HepG2 (cell line): ENCODE measurements at regions not wholly inside any gene's neighbourhood (a gene's known extent, or its start where the extent isn't known, plus 50 kb on each side); places are given as distances from the start of the nearest gene placed in this dataset.

Experiments
- ATAC-seq: fragments of 200-7000 bp; cut with Tn5 transposase; 3 replicates; pipeline ENCODE4 v1.9.1; 2020; ENCODE audit warnings: mild to moderate bottlenecking, moderate library complexity
- BruUV-seq: library from RNA; stranded (reverse); fragments of 400-500 nt; replicated peaks from 2 replicates; lab custom pipeline; 2021; lab: Mats Ljungman, UMichigan
- CTCF ChIA-PET: fragments of 300-600 bp; formaldehyde crosslinking; extraction: SDS; loops from one replicate; lab custom pipeline; 2021; ENCODE audit warnings: low total read pairs, inconsistent platforms, low intra/inter-chr PET ratio; lab: Yijun Ruan, JAX
- POLR2A ChIA-PET: fragments of 350-600 bp; sonication (Branson Sonifier 250); formaldehyde crosslinking; loops from one replicate; lab custom pipeline; 2020; ENCODE audit warnings: antibody characterized with exemption, inconsistent platforms; lab: Yijun Ruan, JAX
- DNase-seq: peaks from one replicate; pipeline ENCODE4 v3.0.0-alpha.2; 2015; ENCODE audit warnings: low spot score
- FAIRE-seq: peaks from 3 replicates; lab custom pipeline; 2011; peaks lifted over from hg19 to GRCh38; lab: Jason Lieb, UNC
- H2AFZ ChIP-seq: one replicate; pipeline ENCODE4 v1.6.1; 2011; ENCODE audit warnings: low read length, inconsistent platforms
- H3K27ac ChIP-seq: fragments of 300-600 bp; 3 replicates; pipeline ENCODE4 v1.8.0; 2011; ENCODE audit warnings: mixed run types, mild to moderate bottlenecking, mixed read lengths, low read length, inconsistent platforms; ENCODE audit not compliant: insufficient read depth; ENCODE audit errors: extremely low read length
- H3K27me3 ChIP-seq, 2 experiments: fragments of 200-600 bp in 1 of 2; 2 replicates in 1 of 2; 3 replicates in 1 of 2; pipeline versions ENCODE4 v1.6.0 to v1.8.0; 2011; ENCODE audit warnings: low read length in 2 of 2, mild to moderate bottlenecking in 2 of 2, moderate library complexity in 2 of 2, inconsistent platforms in 1 of 2; ENCODE audit not compliant: insufficient read depth in 2 of 2, control insufficient read depth in 1 of 2
- H3K36me3 ChIP-seq, 2 experiments: fragments of 200-600 bp in 1 of 2; replicated peaks in 1 of 2; 2 replicates in 1 of 2; 3 replicates in 1 of 2; pipeline versions ENCODE4 v1.5.1 to v1.8.0; 2011; ENCODE audit warnings: low read length in 2 of 2, inconsistent platforms in 1 of 2; ENCODE audit not compliant: insufficient read depth in 2 of 2, control insufficient read depth in 1 of 2
- H3K4me1 ChIP-seq: 2 replicates; pipeline ENCODE4 v1.5.1; 2012; ENCODE audit warnings: low read length, inconsistent platforms; ENCODE audit not compliant: insufficient read depth
- H3K4me2 ChIP-seq: 2 replicates; pipeline ENCODE4 v1.6.0; 2011; ENCODE audit warnings: low read depth, low read length, inconsistent platforms
- H3K4me3 ChIP-seq, 3 experiments: fragments of 200-600 bp in 1 of 3; sonication (generic), shearing (Covaris generic) in 1 of 3; replicated peaks in 1 of 3; 2 replicates each; pipeline ENCODE4 v1.5.1; 2011 to 2016; ENCODE audit warnings: low read length in 3 of 3, inconsistent platforms in 2 of 3, low read depth in 2 of 3, mild to moderate bottlenecking in 2 of 3, control low read depth in 1 of 3, mixed read lengths in 1 of 3; ENCODE audit not compliant: insufficient read depth in 1 of 3
- H3K79me2 ChIP-seq: one replicate; pipeline ENCODE4 v1.6.1; 2011; ENCODE audit warnings: low read length, inconsistent platforms; ENCODE audit not compliant: insufficient read depth
- H3K9ac ChIP-seq: 2 replicates; pipeline ENCODE4 v1.6.0; 2011; ENCODE audit warnings: mild to moderate bottlenecking, low read depth, low read length, inconsistent platforms; ENCODE audit not compliant: insufficient read depth
- H3K9me3 ChIP-seq: 2 replicates; pipeline ENCODE4 v1.5.1; 2012; ENCODE audit warnings: mild to moderate bottlenecking, low read length
- H4K20me1 ChIP-seq: 2 replicates; pipeline ENCODE4 v1.6.0; 2011; ENCODE audit warnings: inconsistent platforms, mild to moderate bottlenecking, low read length, moderate library complexity; ENCODE audit not compliant: insufficient read depth
- BRD4 ChIP-seq: sonication (generic); formaldehyde crosslinking; IDR thresholded peaks from 2 replicates; pipeline ENCODE4 v1.4.0; 2020; ENCODE audit warnings: missing genetic modification reagents
- HOXA5 ChIP-seq: sonication (generic); formaldehyde crosslinking; IDR thresholded peaks from 2 replicates; pipeline ENCODE4 v1.4.0; 2020; ENCODE audit warnings: missing genetic modification reagents
- KMT2A ChIP-seq: sonication (generic); formaldehyde crosslinking; IDR thresholded peaks from 2 replicates; pipeline ENCODE4 v1.4.0; 2020; ENCODE audit warnings: missing genetic modification reagents
- KMT2B ChIP-seq: IDR thresholded peaks from 2 replicates; pipeline ENCODE4 v1.6.1; 2016; ENCODE audit warnings: missing genetic modification reagents, missing compliant biosample characterization
- MIXL1 ChIP-seq: IDR thresholded peaks from 2 replicates; pipeline ENCODE4 v1.6.1; 2016
- MXI1 ChIP-seq: IDR thresholded peaks from 3 replicates; pipeline ENCODE4 v1.6.1; 2012; ENCODE audit warnings: low read depth, low read length, inconsistent platforms, borderline replicate concordance
- PHF5A ChIP-seq: IDR thresholded peaks from one replicate; pipeline ENCODE4 v1.6.1; 2018; ENCODE audit warnings: low read depth, missing genetic modification reagents; ENCODE audit not compliant: unreplicated experiment
- RELA ChIP-seq: sonication (generic); formaldehyde crosslinking; IDR thresholded peaks from 2 replicates; pipeline ENCODE4 v1.4.0; 2020; ENCODE audit warnings: missing genetic modification reagents
- RFXANK ChIP-seq: IDR thresholded peaks from 2 replicates; pipeline ENCODE4 v1.6.1; 2016
- SETDB1 ChIP-seq: sonication (generic); formaldehyde crosslinking; IDR thresholded peaks from 2 replicates; pipeline ENCODE4 v1.5.1; 2020; ENCODE audit warnings: missing genetic modification reagents, mild to moderate bottlenecking, borderline replicate concordance
- WIZ ChIP-seq: sonication (generic); formaldehyde crosslinking; IDR thresholded peaks from 2 replicates; pipeline ENCODE4 v1.5.1; 2020; ENCODE audit warnings: mild to moderate bottlenecking, missing genetic modification reagents
- XRCC5 ChIP-seq: fragments of 200-400 bp; formaldehyde crosslinking; optimal IDR thresholded peaks from 2 replicates; pipeline ENCODE3; 2017; ENCODE audit warnings: mild to moderate bottlenecking, low read length
- ZNF264 ChIP-seq: sonication (generic); formaldehyde crosslinking; IDR thresholded peaks from 2 replicates; pipeline ENCODE4 v1.4.0; 2020; ENCODE audit warnings: missing genetic modification reagents
- ZNF383 ChIP-seq: sonication (generic); formaldehyde crosslinking; IDR thresholded peaks from 2 replicates; pipeline ENCODE4 v1.4.0; 2020; ENCODE audit warnings: missing genetic modification reagents, mild to moderate bottlenecking, borderline replicate concordance
- ZNF550 ChIP-seq: sonication (generic); formaldehyde crosslinking; IDR thresholded peaks from 2 replicates; pipeline ENCODE4 v1.4.0; 2020; ENCODE audit warnings: mild to moderate bottlenecking, missing genetic modification reagents, borderline replicate concordance
- WGBS: methylation state at CpG from one replicate; pipeline ENCODE4 v1.1.6; 2017; ENCODE audit warnings: low lambda C conversion rate; 5-methylcytosine and 5-hydroxymethylcytosine counted together
- in situ Hi-C: cut with HindIII; loops from 2 replicates; pipeline ENCODE4 v1.10.0; 2017; ENCODE audit warnings: low pct_unique_long_range_greater_than_20kb; ENCODE audit not compliant: extremely low pct_ligation_motif_present
- intact Hi-C: fragments of 100-400 bp; cut with micrococcal nuclease; formaldehyde crosslinking; loops from one replicate; pipeline ENCODE4 v1.10.0; 2022; ENCODE audit not compliant: unreplicated experiment
- TF ChIP-seq, protein P1 (sequence below), 2 experiments: sonication (generic) in 1 of 2; formaldehyde crosslinking in 1 of 2; IDR thresholded peaks; 2 replicates each; pipeline versions ENCODE4 v1.4.0 to v1.6.1; 2018 to 2020; ENCODE audit warnings: missing genetic modification reagents in 2 of 2, borderline replicate concordance in 1 of 2, low read depth in 1 of 2, mild to moderate bottlenecking in 1 of 2, missing biosample characterization in 1 of 2
- TF ChIP-seq, protein P2 (sequence below): IDR thresholded peaks from 2 replicates; pipeline ENCODE4 v1.6.1; 2018; ENCODE audit warnings: missing genetic modification reagents
- TF ChIP-seq, protein P3 (sequence below): sonication (generic); formaldehyde crosslinking; IDR thresholded peaks from 2 replicates; pipeline ENCODE4 v1.5.1; 2020; ENCODE audit warnings: mild to moderate bottlenecking, missing genetic modification reagents, borderline replicate concordance

DNA sequence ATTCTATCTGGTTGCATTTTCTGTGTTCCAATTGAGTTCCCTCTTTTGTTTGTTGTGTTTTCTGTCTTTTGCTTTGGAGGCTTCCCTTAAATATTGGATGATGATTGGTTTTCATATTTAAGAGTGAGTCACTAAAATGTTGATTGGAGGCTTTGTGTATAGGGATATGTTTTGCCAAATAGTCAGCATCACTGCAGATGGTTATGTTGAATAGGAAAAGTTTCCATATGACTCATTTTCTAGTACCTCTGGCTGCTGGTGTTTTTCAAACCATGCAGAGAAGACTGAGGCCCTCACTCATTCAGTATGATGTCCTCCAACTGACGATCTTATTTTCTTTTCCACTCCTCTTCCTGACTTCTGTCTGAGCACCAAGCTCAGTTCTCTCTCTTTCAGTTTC lies 1290.0 kb downstream of the EFNA5 start:
- Histone ChIP-seq H3K9ac (no peak overlapping the region), H3K27me3 (no peaks in the 10 kb centered on the region), H3K4me1 (no peaks in the 10 kb centered on the region), H4K20me1 (no peaks in the 10 kb centered on the region), H3K79me2 (no peaks in the 10 kb centered on the region), H3K36me3 (no peaks in the 10 kb centered on the region), H3K4me2 (no peak overlapping the region), H2AFZ (no peak overlapping the region), H3K9me3 (no peaks in the 10 kb centered on the region), H3K4me3 (no peak overlapping the region), H3K27ac (no peak overlapping the region)
- DNase-seq (no peak), FAIRE-seq (no peak), ATAC-seq (no peak)
- in situ Hi-C loops (no loop called here), intact Hi-C loops (no loop called here)
- CTCF ChIA-PET = no interaction called here
- no TSS peak for BruUV-seq
- 5% methylated on average over 1 of the region's 1 CpG for WGBS
- POLR2A ChIA-PET = no interaction called here
- TF ChIP-seq PHF5A (CRISPR knock-in tag) (no peak), ZNF264 (CRISPR knock-in tag) (no peak), ZNF550 (no peak), MIXL1 (CRISPR knock-in tag) (no peak), WIZ (CRISPR knock-in tag) (no peak), BRD4 (CRISPR knock-in tag) (no peak), KMT2A (CRISPR knock-in tag) (no peak), XRCC5 (no peak), RELA (no peak), RFXANK (CRISPR knock-in tag) (no peak), MXI1 (no peak), ZNF383 (CRISPR knock-in tag) (no peak), KMT2B (no peak), SETDB1 (no peak), HOXA5 (CRISPR knock-in tag) (no peak)
- TF ChIP-seq, protein P1, sequence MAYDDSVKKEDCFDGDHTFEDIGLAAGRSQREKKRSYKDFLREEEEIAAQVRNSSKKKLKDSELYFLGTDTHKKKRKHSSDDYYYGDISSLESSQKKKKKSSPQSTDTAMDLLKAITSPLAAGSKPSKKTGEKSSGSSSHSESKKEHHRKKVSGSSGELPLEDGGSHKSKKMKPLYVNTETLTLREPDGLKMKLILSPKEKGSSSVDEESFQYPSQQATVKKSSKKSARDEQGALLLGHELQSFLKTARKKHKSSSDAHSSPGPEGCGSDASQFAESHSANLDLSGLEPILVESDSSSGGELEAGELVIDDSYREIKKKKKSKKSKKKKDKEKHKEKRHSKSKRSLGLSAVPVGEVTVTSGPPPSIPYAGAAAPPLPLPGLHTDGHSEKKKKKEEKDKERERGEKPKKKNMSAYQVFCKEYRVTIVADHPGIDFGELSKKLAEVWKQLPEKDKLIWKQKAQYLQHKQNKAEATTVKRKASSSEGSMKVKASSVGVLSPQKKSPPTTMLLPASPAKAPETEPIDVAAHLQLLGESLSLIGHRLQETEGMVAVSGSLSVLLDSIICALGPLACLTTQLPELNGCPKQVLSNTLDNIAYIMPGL (CRISPR knock-in tag; IDR thresholded peaks at IDR 0.05; ENCODE audit: borderline replicate concordance in 1 of 2, low read depth in 1 of 2) = no peak
- TF ChIP-seq, protein P2, sequence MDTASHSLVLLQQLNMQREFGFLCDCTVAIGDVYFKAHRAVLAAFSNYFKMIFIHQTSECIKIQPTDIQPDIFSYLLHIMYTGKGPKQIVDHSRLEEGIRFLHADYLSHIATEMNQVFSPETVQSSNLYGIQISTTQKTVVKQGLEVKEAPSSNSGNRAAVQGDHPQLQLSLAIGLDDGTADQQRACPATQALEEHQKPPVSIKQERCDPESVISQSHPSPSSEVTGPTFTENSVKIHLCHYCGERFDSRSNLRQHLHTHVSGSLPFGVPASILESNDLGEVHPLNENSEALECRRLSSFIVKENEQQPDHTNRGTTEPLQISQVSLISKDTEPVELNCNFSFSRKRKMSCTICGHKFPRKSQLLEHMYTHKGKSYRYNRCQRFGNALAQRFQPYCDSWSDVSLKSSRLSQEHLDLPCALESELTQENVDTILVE = no peak
- TF ChIP-seq, protein P3, sequence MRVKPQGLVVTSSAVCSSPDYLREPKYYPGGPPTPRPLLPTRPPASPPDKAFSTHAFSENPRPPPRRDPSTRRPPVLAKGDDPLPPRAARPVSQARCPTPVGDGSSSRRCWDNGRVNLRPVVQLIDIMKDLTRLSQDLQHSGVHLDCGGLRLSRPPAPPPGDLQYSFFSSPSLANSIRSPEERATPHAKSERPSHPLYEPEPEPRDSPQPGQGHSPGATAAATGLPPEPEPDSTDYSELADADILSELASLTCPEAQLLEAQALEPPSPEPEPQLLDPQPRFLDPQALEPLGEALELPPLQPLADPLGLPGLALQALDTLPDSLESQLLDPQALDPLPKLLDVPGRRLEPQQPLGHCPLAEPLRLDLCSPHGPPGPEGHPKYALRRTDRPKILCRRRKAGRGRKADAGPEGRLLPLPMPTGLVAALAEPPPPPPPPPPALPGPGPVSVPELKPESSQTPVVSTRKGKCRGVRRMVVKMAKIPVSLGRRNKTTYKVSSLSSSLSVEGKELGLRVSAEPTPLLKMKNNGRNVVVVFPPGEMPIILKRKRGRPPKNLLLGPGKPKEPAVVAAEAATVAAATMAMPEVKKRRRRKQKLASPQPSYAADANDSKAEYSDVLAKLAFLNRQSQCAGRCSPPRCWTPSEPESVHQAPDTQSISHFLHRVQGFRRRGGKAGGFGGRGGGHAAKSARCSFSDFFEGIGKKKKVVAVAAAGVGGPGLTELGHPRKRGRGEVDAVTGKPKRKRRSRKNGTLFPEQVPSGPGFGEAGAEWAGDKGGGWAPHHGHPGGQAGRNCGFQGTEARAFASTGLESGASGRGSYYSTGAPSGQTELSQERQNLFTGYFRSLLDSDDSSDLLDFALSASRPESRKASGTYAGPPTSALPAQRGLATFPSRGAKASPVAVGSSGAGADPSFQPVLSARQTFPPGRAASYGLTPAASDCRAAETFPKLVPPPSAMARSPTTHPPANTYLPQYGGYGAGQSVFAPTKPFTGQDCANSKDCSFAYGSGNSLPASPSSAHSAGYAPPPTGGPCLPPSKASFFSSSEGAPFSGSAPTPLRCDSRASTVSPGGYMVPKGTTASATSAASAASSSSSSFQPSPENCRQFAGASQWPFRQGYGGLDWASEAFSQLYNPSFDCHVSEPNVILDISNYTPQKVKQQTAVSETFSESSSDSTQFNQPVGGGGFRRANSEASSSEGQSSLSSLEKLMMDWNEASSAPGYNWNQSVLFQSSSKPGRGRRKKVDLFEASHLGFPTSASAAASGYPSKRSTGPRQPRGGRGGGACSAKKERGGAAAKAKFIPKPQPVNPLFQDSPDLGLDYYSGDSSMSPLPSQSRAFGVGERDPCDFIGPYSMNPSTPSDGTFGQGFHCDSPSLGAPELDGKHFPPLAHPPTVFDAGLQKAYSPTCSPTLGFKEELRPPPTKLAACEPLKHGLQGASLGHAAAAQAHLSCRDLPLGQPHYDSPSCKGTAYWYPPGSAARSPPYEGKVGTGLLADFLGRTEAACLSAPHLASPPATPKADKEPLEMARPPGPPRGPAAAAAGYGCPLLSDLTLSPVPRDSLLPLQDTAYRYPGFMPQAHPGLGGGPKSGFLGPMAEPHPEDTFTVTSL (CRISPR knock-in tag) = no peak
